Thyroid gland (tissue), 4 donors: ENCODE measurements at regions not wholly inside any gene's neighbourhood (a gene's known extent, or its start where the extent isn't known, plus 50 kb on each side); places are given as distances from the start of the nearest gene placed in this dataset.
"Not testable (repeated sequence)": the region's sequence is repeated elsewhere in the genome, so short reads cannot be mapped to it uniquely, and the experiment has no call there.

ENCODE experiments used
- DNase-seq, 2 donors: peaks; one replicate each; pipeline ENCODE4 v3.0.0-alpha.2; 2019
- H3K27ac ChIP-seq, 3 donors: fragments of 200-600 bp; sonication (generic); 1 replicate in 2 of 3; 2 replicates in 1 of 3; pipeline ENCODE4 v1.5.1; 2016 to 2019; ENCODE audit warnings: mild to moderate bottlenecking in 1 of 3, moderate library complexity in 1 of 3
- H3K27me3 ChIP-seq: fragments of 200-600 bp; sonication (generic); one replicate; pipeline ENCODE4 v1.5.1; 2019
- H3K36me3 ChIP-seq, 2 donors: fragments of 200-600 bp; sonication (generic); one replicate each; pipeline ENCODE4 v1.5.1; 2016 to 2019
- H3K4me1 ChIP-seq, 2 donors: fragments of 200-600 bp; sonication (generic); one replicate each; pipeline ENCODE4 v1.5.1; 2017 to 2019
- H3K4me3 ChIP-seq, 3 donors: fragments of 200-600 bp; sonication (generic); replicated peaks in 1 of 3; 1 replicate in 2 of 3; 2 replicates in 1 of 3; pipeline ENCODE4 v1.5.1; 2016; ENCODE audit warnings: mild to moderate bottlenecking in 1 of 3
- H3K9me3 ChIP-seq: fragments of 200-600 bp; sonication (generic); one replicate; pipeline ENCODE4 v1.5.1; 2017
- CTCF ChIP-seq, 6 experiments: fragments of 200-600 bp in 3 of 6; fragments of 450-650 bp in 3 of 6; sonication (generic) in 3 of 6; IDR thresholded peaks; one replicate each; pipeline ENCODE4 v1.5.1; 2016 to 2019; ENCODE audit warnings: antibody characterized with exemption in 6 of 6, mild to moderate bottlenecking in 2 of 6, inconsistent platforms in 1 of 6, moderate library complexity in 1 of 6
- POLR2A ChIP-seq, 2 donors: fragments of 450-650 bp; IDR thresholded peaks; one replicate each; pipeline ENCODE4 v1.6.1; 2017; ENCODE audit warnings: antibody characterized with exemption in 2 of 2, mild to moderate bottlenecking in 2 of 2, moderate library complexity in 1 of 2
- WGBS, 2 donors: methylation state at CpG; one replicate each; pipeline ENCODE4 v1.1.5; 2017; 5-methylcytosine and 5-hydroxymethylcytosine counted together
- intact Hi-C: fragments of 100-400 bp; cut with DNase I; formaldehyde crosslinking; loops from one replicate; pipeline ENCODE4 v1.15.1; 2023

- Histone ChIP-seq H3K27me3 (no peaks in the 10 kb centered on the region), H3K9me3 (no peaks in the 10 kb centered on the region), H3K4me3 (no peak overlapping the region), H3K36me3 (no peaks in the 10 kb centered on the region), H3K27ac (no peak overlapping the region), H3K4me1 (no peaks in the 10 kb centered on the region)
- no peak for TF ChIP-seq CTCF (IDR thresholded peaks at IDR 0.05)
- TF ChIP-seq POLR2A (IDR thresholded peaks at IDR 0.05) = no peak
- WGBS, 2 donors = 88 to 91% methylated on average over 4 to 5 of the region's 5 CpGs
- intact Hi-C loops = no loop called here
- no peak for DNase-seq
Measured at GRCh38 chr5:51159164-51159563, 224.1 kb upstream of the ISL1 start.

GRCh38 chr5:51159606-51160005, 223.6 kb upstream of the ISL1 start:
- intact Hi-C loops = no loop called here
- H3K4me3 ChIP-seq = no peak overlapping the region
- WGBS, 2 donors = 73% methylated on average over 2 of the region's 2 CpGs; no CpG with 5 or more reads in 1 of the 2 donors
- no peaks in the 10 kb centered on the region for H3K27me3 ChIP-seq
- H3K36me3 ChIP-seq = no peaks in the 10 kb centered on the region
- H3K27ac ChIP-seq = no peak overlapping the region
- H3K9me3 ChIP-seq = no peaks in the 10 kb centered on the region
- TF ChIP-seq CTCF (IDR thresholded peaks at IDR 0.05) = no peak
- no peak for TF ChIP-seq POLR2A (IDR thresholded peaks at IDR 0.05)
- no peak for DNase-seq
- H3K4me1 ChIP-seq = no peaks in the 10 kb centered on the region

- TF ChIP-seq POLR2A (IDR thresholded peaks at IDR 0.05) (no peak), CTCF (IDR thresholded peaks at IDR 0.05) (no peak)
- H3K4me3 ChIP-seq = no peak overlapping the region
- intact Hi-C loops = no loop called here
- no peak overlapping the region for H3K27ac ChIP-seq
- H3K36me3 ChIP-seq = no peaks in the 10 kb centered on the region
- H3K27me3 ChIP-seq = no peaks in the 10 kb centered on the region
- DNase-seq = no peak
- H3K9me3 ChIP-seq = no peaks in the 10 kb centered on the region
- no peaks in the 10 kb centered on the region for H3K4me1 ChIP-seq
Measured at GRCh38 chr5:51162245-51162644, 221.0 kb upstream of the ISL1 start.

- H3K36me3 ChIP-seq, H3K27ac ChIP-seq, H3K9me3 ChIP-seq, H3K4me3 ChIP-seq, H3K4me1 ChIP-seq, H3K27me3 ChIP-seq, intact Hi-C loops, DNase-seq: not testable (repeated sequence)
- 93 to 94% methylated on average over 12 of the region's 12 CpGs for WGBS, 2 donors
Measured at GRCh38 chr5:51165621-51166020, 217.6 kb upstream of the ISL1 start.

GRCh38 chr5:51172903-51173626, 210.2 kb upstream of the ISL1 start:
- 47 to 48% methylated on average over 7 of the region's 7 CpGs for WGBS, 2 donors
- H3K27me3 ChIP-seq = no peaks in the 10 kb centered on the region
- intact Hi-C loops = no loop called here
- H3K4me1 ChIP-seq = no peaks in the 10 kb centered on the region
- no peak for DNase-seq
- H3K4me3 ChIP-seq = no peak overlapping the region
- H3K9me3 ChIP-seq = no peaks in the 10 kb centered on the region
- TF ChIP-seq CTCF (IDR thresholded peaks at IDR 0.05) = no peak
- TF ChIP-seq POLR2A (IDR thresholded peaks at IDR 0.05) = no peak
- H3K27ac ChIP-seq = no peak overlapping the region
- no peaks in the 10 kb centered on the region for H3K36me3 ChIP-seq
